ENCODE measurements at regions not wholly inside any gene's neighbourhood (a gene's known extent, or its start where the extent isn't known, plus 50 kb on each side); places are given as distances from the start of the nearest gene placed in this dataset.

GRCh38 chr21:24225431-24225830 lies 1381.8 kb downstream of the MRPL39 start:
- TF ChIP-seq CTCF (optimal IDR thresholded peaks at IDR 0.05 in 1 of 3, IDR thresholded peaks at IDR 0.05 in 1 of 3, conservative IDR thresholded peaks at IDR 0.05 in 1 of 3; ENCODE audit: extremely low read depth in 1 of 3, insufficient read depth in 2 of 3, low read length in 3 of 3) (no peak), EZH2 (IDR thresholded peaks at IDR 0.05; ENCODE audit: low read length) (no peak)

Measured in keratinocyte (primary cell).